Fibroblast of the aortic adventitia (primary cell): ENCODE measurements at regions not wholly inside any gene's neighbourhood (a gene's known extent, or its start where the extent isn't known, plus 50 kb on each side); places are given as distances from the start of the nearest gene placed in this dataset.
A peak's percentile ranks its signal among the peaks of the same experiment; 100 is the strongest.

Source experiments
- DNase-seq: peaks from one replicate; pipeline ENCODE4 v3.0.0-alpha.2; 2010; ENCODE audit warnings: low read depth
- H3K4me3 ChIP-seq: 2 replicates; pipeline ENCODE4 v1.5.1; 2011; ENCODE audit warnings: low read depth, mild to moderate bottlenecking, control low read depth, low read length, moderate library complexity
- TF ChIP-seq, protein P1 (sequence below): IDR thresholded peaks from 2 replicates; pipeline ENCODE4 v1.5.1; 2011; ENCODE audit warnings: mild to moderate bottlenecking, low read length, control low read depth, inconsistent platforms; ENCODE audit not compliant: insufficient read depth

- TF ChIP-seq, protein P1, sequence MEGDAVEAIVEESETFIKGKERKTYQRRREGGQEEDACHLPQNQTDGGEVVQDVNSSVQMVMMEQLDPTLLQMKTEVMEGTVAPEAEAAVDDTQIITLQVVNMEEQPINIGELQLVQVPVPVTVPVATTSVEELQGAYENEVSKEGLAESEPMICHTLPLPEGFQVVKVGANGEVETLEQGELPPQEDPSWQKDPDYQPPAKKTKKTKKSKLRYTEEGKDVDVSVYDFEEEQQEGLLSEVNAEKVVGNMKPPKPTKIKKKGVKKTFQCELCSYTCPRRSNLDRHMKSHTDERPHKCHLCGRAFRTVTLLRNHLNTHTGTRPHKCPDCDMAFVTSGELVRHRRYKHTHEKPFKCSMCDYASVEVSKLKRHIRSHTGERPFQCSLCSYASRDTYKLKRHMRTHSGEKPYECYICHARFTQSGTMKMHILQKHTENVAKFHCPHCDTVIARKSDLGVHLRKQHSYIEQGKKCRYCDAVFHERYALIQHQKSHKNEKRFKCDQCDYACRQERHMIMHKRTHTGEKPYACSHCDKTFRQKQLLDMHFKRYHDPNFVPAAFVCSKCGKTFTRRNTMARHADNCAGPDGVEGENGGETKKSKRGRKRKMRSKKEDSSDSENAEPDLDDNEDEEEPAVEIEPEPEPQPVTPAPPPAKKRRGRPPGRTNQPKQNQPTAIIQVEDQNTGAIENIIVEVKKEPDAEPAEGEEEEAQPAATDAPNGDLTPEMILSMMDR, result no peak
- DNase-seq, result peak; percentile 92
- peak overlapping the region; percentile 7 for H3K4me3 ChIP-seq
These were observed 146.6 kb downstream of the RDH14 start for GRCh38 chr2:18413676-18414396.

- DNase-seq, result peak; percentile 77
- TF ChIP-seq, protein P1, result no peak
- H3K4me3 ChIP-seq, result peak overlapping the region; percentile 4
These were observed 147.3 kb downstream of the RDH14 start for GRCh38 chr2:18412980-18413675.

GRCh38 chr2:18411626-18412025 lies 148.8 kb downstream of the RDH14 start:
- H3K4me3 ChIP-seq, result no peak overlapping the region
- TF ChIP-seq, protein P1, result no peak
- no peak for DNase-seq

- H3K4me3 ChIP-seq, result no peak overlapping the region
- no peak for DNase-seq
- TF ChIP-seq, protein P1, result no peak
These were observed 149.9 kb downstream of the RDH14 start for GRCh38 chr2:18410543-18410942.

- H3K4me3 ChIP-seq, result no peak overlapping the region
- no peak for DNase-seq
- TF ChIP-seq, protein P1, result no peak
These were observed 151.8 kb downstream of the RDH14 start for GRCh38 chr2:18408638-18409037.

DNA sequence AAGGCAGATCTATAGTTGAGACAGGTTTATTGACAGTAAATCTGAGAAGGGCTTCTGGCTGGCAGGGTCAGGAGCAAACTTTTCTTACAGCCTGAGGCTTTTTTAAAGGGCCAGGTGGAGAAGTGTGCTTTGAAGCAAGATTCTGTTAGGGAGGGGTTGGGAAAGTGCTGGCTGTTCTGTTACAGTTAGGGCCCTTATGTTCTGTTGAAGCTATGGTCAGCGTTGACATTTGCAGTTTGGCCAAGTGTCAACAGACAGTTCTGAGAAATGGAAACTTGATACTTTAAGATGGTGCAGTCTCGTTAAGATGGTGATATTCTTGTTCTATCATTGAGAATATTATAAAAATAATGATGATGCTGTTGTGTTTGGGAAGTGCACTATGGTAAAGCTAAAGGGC lies 154.2 kb downstream of the RDH14 start:
- TF ChIP-seq, protein P1, result no peak
- H3K4me3 ChIP-seq, result no peak overlapping the region
- DNase-seq, result no peak
